GM23338 (cell line): ENCODE measurements at regions not wholly inside any gene's neighbourhood (a gene's known extent, or its start where the extent isn't known, plus 50 kb on each side); places are given as distances from the start of the nearest gene placed in this dataset.

Experiments
- CREB1 ChIP-seq: fragments of 250-450 bp; sonication (Bioruptor Pico); IDR thresholded peaks from 2 replicates; pipeline ENCODE4 v1.5.0; 2020; ENCODE audit warnings: low read depth, mild to moderate bottlenecking, moderate library complexity
- EZH2 ChIP-seq: fragments of 200-600 bp; sonication (generic); IDR thresholded peaks from one replicate; pipeline ENCODE4 v1.8.0; 2017; ENCODE audit warnings: antibody characterized with exemption, mild to moderate bottlenecking, low read depth; ENCODE audit not compliant: unreplicated experiment
- EZH2phosphoT487 ChIP-seq: fragments of 200-600 bp; sonication (generic); IDR thresholded peaks from one replicate; pipeline ENCODE4 v1.8.1; 2018; ENCODE audit warnings: antibody characterized with exemption; ENCODE audit not compliant: unreplicated experiment
- JUNB ChIP-seq: IDR thresholded peaks from one replicate; pipeline ENCODE4 v1.6.1; 2016; ENCODE audit warnings: antibody characterized with exemption; ENCODE audit not compliant: unreplicated experiment
- NANOG ChIP-seq: IDR thresholded peaks from 2 replicates; pipeline ENCODE4 v1.6.1; 2016; ENCODE audit warnings: antibody characterized with exemption, borderline replicate concordance
- POLR2AphosphoS5 ChIP-seq: IDR thresholded peaks from 2 replicates; pipeline ENCODE4 v1.6.1; 2016; ENCODE audit warnings: antibody characterized with exemption, low read depth
- ZNF114 ChIP-seq: fragments of 250-450 bp; sonication (Bioruptor Pico); IDR thresholded peaks from 2 replicates; pipeline ENCODE4 v1.5.0; 2020; ENCODE audit warnings: mild to moderate bottlenecking, moderate library complexity
- TF ChIP-seq, protein P1 (sequence below), 2 experiments: fragments of 200-600 bp in 1 of 2; sonication (generic) in 1 of 2; conservative IDR thresholded peaks; 2 replicates each; pipeline versions ENCODE4 v1.5.1 to v1.6.1; 2016 to 2017; ENCODE audit warnings: antibody characterized with exemption in 2 of 2, low read depth in 2 of 2, mild to moderate bottlenecking in 2 of 2, moderate library complexity in 1 of 2
- TF ChIP-seq, protein P2 (sequence below): IDR thresholded peaks from one replicate; pipeline ENCODE4 v1.6.1; 2018; ENCODE audit warnings: antibody characterized with exemption; ENCODE audit not compliant: unreplicated experiment

DNA sequence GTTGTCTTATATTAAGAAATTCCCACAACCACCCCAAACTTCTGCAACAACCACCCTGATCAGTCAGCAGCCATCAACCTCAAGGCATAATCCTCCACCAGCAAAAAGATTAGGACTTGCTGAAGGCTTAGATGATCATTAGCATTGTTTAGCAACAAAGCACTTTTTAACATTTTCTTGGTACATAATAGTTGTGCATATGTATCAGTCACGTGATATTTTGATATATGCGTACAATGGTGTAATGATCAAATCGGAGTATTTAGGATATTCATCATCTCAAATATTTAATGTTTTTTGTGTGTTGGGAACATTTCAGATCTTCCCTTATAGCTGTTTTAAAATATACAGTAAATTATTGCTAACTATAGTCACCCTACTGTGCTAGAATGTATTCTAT lies 73.5 kb upstream of the API5 start:
- TF ChIP-seq, protein P1, sequence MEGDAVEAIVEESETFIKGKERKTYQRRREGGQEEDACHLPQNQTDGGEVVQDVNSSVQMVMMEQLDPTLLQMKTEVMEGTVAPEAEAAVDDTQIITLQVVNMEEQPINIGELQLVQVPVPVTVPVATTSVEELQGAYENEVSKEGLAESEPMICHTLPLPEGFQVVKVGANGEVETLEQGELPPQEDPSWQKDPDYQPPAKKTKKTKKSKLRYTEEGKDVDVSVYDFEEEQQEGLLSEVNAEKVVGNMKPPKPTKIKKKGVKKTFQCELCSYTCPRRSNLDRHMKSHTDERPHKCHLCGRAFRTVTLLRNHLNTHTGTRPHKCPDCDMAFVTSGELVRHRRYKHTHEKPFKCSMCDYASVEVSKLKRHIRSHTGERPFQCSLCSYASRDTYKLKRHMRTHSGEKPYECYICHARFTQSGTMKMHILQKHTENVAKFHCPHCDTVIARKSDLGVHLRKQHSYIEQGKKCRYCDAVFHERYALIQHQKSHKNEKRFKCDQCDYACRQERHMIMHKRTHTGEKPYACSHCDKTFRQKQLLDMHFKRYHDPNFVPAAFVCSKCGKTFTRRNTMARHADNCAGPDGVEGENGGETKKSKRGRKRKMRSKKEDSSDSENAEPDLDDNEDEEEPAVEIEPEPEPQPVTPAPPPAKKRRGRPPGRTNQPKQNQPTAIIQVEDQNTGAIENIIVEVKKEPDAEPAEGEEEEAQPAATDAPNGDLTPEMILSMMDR (conservative IDR thresholded peaks at IDR 0.05; ENCODE audit: low read depth in 2 of 2) = no peak
- TF ChIP-seq EZH2 (no peak), CREB1 (CRISPR knock-in tag) (no peak), ZNF114 (CRISPR knock-in tag) (no peak), POLR2AphosphoS5 (no peak), NANOG (no peak), EZH2phosphoT487 (no peak), JUNB (no peak)
- TF ChIP-seq, protein P2, sequence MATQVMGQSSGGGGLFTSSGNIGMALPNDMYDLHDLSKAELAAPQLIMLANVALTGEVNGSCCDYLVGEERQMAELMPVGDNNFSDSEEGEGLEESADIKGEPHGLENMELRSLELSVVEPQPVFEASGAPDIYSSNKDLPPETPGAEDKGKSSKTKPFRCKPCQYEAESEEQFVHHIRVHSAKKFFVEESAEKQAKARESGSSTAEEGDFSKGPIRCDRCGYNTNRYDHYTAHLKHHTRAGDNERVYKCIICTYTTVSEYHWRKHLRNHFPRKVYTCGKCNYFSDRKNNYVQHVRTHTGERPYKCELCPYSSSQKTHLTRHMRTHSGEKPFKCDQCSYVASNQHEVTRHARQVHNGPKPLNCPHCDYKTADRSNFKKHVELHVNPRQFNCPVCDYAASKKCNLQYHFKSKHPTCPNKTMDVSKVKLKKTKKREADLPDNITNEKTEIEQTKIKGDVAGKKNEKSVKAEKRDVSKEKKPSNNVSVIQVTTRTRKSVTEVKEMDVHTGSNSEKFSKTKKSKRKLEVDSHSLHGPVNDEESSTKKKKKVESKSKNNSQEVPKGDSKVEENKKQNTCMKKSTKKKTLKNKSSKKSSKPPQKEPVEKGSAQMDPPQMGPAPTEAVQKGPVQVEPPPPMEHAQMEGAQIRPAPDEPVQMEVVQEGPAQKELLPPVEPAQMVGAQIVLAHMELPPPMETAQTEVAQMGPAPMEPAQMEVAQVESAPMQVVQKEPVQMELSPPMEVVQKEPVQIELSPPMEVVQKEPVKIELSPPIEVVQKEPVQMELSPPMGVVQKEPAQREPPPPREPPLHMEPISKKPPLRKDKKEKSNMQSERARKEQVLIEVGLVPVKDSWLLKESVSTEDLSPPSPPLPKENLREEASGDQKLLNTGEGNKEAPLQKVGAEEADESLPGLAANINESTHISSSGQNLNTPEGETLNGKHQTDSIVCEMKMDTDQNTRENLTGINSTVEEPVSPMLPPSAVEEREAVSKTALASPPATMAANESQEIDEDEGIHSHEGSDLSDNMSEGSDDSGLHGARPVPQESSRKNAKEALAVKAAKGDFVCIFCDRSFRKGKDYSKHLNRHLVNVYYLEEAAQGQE = no peak
